HEK293T (cell line): ENCODE measurements at regions not wholly inside any gene's neighbourhood (a gene's known extent, or its start where the extent isn't known, plus 50 kb on each side); places are given as distances from the start of the nearest gene placed in this dataset.

Experiments
- ARNT ChIP-seq: fragments of 450-650 bp; IDR thresholded peaks from 2 replicates; pipeline ENCODE4 v1.6.1; 2017; ENCODE audit warnings: mild to moderate bottlenecking
- ELF4 ChIP-seq: fragments of 450-650 bp; IDR thresholded peaks from 2 replicates; pipeline ENCODE4 v1.6.1; 2017; ENCODE audit warnings: antibody characterized with exemption
- FOXA1 ChIP-seq: fragments of 450-650 bp; IDR thresholded peaks from 2 replicates; pipeline ENCODE4 v1.6.1; 2016; ENCODE audit warnings: mild to moderate bottlenecking
- FOXK2 ChIP-seq: fragments of 450-650 bp; IDR thresholded peaks from 2 replicates; pipeline ENCODE4 v1.6.1; 2016; ENCODE audit warnings: mild to moderate bottlenecking
- FOXM1 ChIP-seq: fragments of 450-650 bp; IDR thresholded peaks from 2 replicates; pipeline ENCODE4 v1.6.1; 2017; ENCODE audit warnings: mild to moderate bottlenecking, borderline replicate concordance
- L3MBTL2 ChIP-seq: fragments of 450-650 bp; conservative IDR thresholded peaks from 2 replicates; pipeline ENCODE4 v1.6.1; 2016; ENCODE audit warnings: mild to moderate bottlenecking
- LEF1 ChIP-seq: fragments of 450-650 bp; IDR thresholded peaks from 2 replicates; pipeline ENCODE4 v1.6.1; 2017; ENCODE audit warnings: mild to moderate bottlenecking, borderline replicate concordance
- SP1 ChIP-seq: fragments of 450-650 bp; IDR thresholded peaks from 2 replicates; pipeline ENCODE4 v1.6.1; 2017
- TARDBP ChIP-seq: fragments of 450-650 bp; IDR thresholded peaks from 2 replicates; pipeline ENCODE4 v1.6.1; 2016
- TF ChIP-seq, protein P1 (sequence below): fragments of 450-650 bp; IDR thresholded peaks from 2 replicates; pipeline ENCODE4 v1.6.1; 2016

DNA sequence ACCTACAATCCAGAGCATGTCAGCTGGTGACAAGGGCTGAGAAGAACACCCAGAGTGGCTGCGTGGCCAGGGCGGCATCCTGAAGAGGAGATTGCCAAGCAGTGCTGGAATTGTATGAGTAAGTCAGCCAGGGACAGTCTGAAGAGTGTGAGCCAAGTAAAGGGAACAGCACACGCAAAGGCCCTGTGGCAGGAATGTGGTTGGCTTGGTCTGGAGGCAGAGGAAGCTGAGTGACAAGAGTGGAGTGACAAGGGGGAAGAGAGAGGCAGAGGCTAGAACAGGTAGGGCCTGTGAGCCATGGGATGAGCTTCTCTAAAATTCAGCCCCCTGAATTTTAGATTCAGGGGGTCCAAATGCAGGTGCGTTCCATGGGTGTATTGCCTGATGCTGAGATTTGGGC, 53.7 kb upstream of the UQCRFS1 start:
- TF ChIP-seq FOXA1 (no peak), L3MBTL2 (no peak), SP1 (no peak), ELF4 (no peak), FOXM1 (no peak), LEF1 (no peak), TARDBP (no peak), ARNT (no peak), FOXK2 (no peak)
- TF ChIP-seq, protein P1, sequence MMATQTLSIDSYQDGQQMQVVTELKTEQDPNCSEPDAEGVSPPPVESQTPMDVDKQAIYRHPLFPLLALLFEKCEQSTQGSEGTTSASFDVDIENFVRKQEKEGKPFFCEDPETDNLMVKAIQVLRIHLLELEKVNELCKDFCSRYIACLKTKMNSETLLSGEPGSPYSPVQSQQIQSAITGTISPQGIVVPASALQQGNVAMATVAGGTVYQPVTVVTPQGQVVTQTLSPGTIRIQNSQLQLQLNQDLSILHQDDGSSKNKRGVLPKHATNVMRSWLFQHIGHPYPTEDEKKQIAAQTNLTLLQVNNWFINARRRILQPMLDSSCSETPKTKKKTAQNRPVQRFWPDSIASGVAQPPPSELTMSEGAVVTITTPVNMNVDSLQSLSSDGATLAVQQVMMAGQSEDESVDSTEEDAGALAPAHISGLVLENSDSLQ: no peak
